ENCODE measurements at regions not wholly inside any gene's neighbourhood (a gene's known extent, or its start where the extent isn't known, plus 50 kb on each side); places are given as distances from the start of the nearest gene placed in this dataset.

- Histone ChIP-seq H3K9me3 (ENCODE audit: insufficient read depth, low read depth, low read length) (no peaks in the 10 kb centered on the region), H3K4me3 (ENCODE audit: low read length) (no peak overlapping the region), H3K36me3 (ENCODE audit: insufficient read depth, low read depth, low read length) (no peaks in the 10 kb centered on the region), H3K4me1 (ENCODE audit: insufficient read depth, low read length) (peaks cover 16% of the 10 kb centered on the region), H3K27ac (ENCODE audit: low read length) (no peak overlapping the region), H3K9ac (ENCODE audit: low read depth, low read length) (no peak overlapping the region), H3K27me3 (ENCODE audit: insufficient read depth, low read length) (no peaks in the 10 kb centered on the region)
Measured at GRCh38 chr7:34491899-34492298, 166.1 kb upstream of the NPSR1 start.

GRCh38 chr7:34493752-34494151 is 164.3 kb upstream of the NPSR1 start:
- H3K36me3 ChIP-seq (ENCODE audit: insufficient read depth, low read depth, low read length) = no peaks in the 10 kb centered on the region
- H3K27ac ChIP-seq (ENCODE audit: low read length) = no peak overlapping the region
- H3K27me3 ChIP-seq (ENCODE audit: insufficient read depth, low read length) = no peaks in the 10 kb centered on the region
- peaks cover 9% of the 10 kb centered on the region for H3K4me1 ChIP-seq (ENCODE audit: insufficient read depth, low read length)
- no peak overlapping the region for H3K9ac ChIP-seq (ENCODE audit: low read depth, low read length)
- no peak overlapping the region for H3K4me3 ChIP-seq (ENCODE audit: low read length)
- no peaks in the 10 kb centered on the region for H3K9me3 ChIP-seq (ENCODE audit: insufficient read depth, low read depth, low read length)

- no peaks in the 10 kb centered on the region for H3K36me3 ChIP-seq (ENCODE audit: insufficient read depth, low read depth, low read length)
- no peaks in the 10 kb centered on the region for H3K9me3 ChIP-seq (ENCODE audit: insufficient read depth, low read depth, low read length)
- H3K9ac ChIP-seq (ENCODE audit: low read depth, low read length) = no peak overlapping the region
- H3K4me1 ChIP-seq (ENCODE audit: insufficient read depth, low read length) = peaks cover 6% of the 10 kb centered on the region; the same call in 1 of the 2 replicates
- H3K27me3 ChIP-seq (ENCODE audit: insufficient read depth, low read length) = no peaks in the 10 kb centered on the region
- H3K4me3 ChIP-seq (ENCODE audit: low read length) = no peak overlapping the region
- no peak overlapping the region for H3K27ac ChIP-seq (ENCODE audit: low read length)
Measured at GRCh38 chr7:34497153-34497777, 160.8 kb upstream of the NPSR1 start.

- Histone ChIP-seq H3K27me3 (ENCODE audit: insufficient read depth, low read length) (no peaks in the 10 kb centered on the region), H3K27ac (ENCODE audit: low read length) (no peak overlapping the region), H3K36me3 (ENCODE audit: insufficient read depth, low read depth, low read length) (no peaks in the 10 kb centered on the region), H3K4me3 (ENCODE audit: low read length) (no peak overlapping the region), H3K9ac (ENCODE audit: low read depth, low read length) (no peak overlapping the region), H3K4me1 (ENCODE audit: insufficient read depth, low read length) (peaks cover 6% of the 10 kb centered on the region; the same call in 1 of the 2 replicates), H3K9me3 (ENCODE audit: insufficient read depth, low read depth, low read length) (no peaks in the 10 kb centered on the region; the same call in 1 of the 2 replicates)
Measured at GRCh38 chr7:34501156-34501555, 156.9 kb upstream of the NPSR1 start.

GRCh38 chr7:34507191-34507590 is 150.8 kb upstream of the NPSR1 start:
- Histone ChIP-seq H3K4me1 (ENCODE audit: insufficient read depth, low read length) (no peaks in the 10 kb centered on the region), H3K9me3 (ENCODE audit: insufficient read depth, low read depth, low read length) (no peaks in the 10 kb centered on the region; the same call in 1 of the 2 replicates), H3K4me3 (ENCODE audit: low read length) (no peak overlapping the region), H3K27ac (ENCODE audit: low read length) (no peak overlapping the region), H3K27me3 (ENCODE audit: insufficient read depth, low read length) (no peaks in the 10 kb centered on the region), H3K36me3 (ENCODE audit: insufficient read depth, low read depth, low read length) (no peaks in the 10 kb centered on the region), H3K9ac (ENCODE audit: low read depth, low read length) (no peak overlapping the region)

- no peaks in the 10 kb centered on the region for H3K27me3 ChIP-seq (ENCODE audit: insufficient read depth, low read length)
- no peak overlapping the region for H3K9ac ChIP-seq (ENCODE audit: low read depth, low read length)
- H3K4me3 ChIP-seq (ENCODE audit: low read length) = no peak overlapping the region
- no peaks in the 10 kb centered on the region for H3K36me3 ChIP-seq (ENCODE audit: insufficient read depth, low read depth, low read length)
- H3K9me3 ChIP-seq (ENCODE audit: insufficient read depth, low read depth, low read length) = peaks cover 5% of the 10 kb centered on the region; the same call in 1 of the 2 replicates
- H3K4me1 ChIP-seq (ENCODE audit: insufficient read depth, low read length) = no peaks in the 10 kb centered on the region
- no peak overlapping the region for H3K27ac ChIP-seq (ENCODE audit: low read length)
Measured at GRCh38 chr7:34523226-34523918, 134.6 kb upstream of the NPSR1 start.

GRCh38 chr7:34530259-34530658 is 127.8 kb upstream of the NPSR1 start:
- H3K9ac ChIP-seq (ENCODE audit: low read depth, low read length) = no peak overlapping the region
- no peaks in the 10 kb centered on the region for H3K4me1 ChIP-seq (ENCODE audit: insufficient read depth, low read length)
- no peaks in the 10 kb centered on the region for H3K27me3 ChIP-seq (ENCODE audit: insufficient read depth, low read length)
- H3K9me3 ChIP-seq (ENCODE audit: insufficient read depth, low read depth, low read length) = peaks cover 5% of the 10 kb centered on the region; the same call in 1 of the 2 replicates
- no peaks in the 10 kb centered on the region for H3K36me3 ChIP-seq (ENCODE audit: insufficient read depth, low read depth, low read length)
- H3K27ac ChIP-seq (ENCODE audit: low read length) = no peak overlapping the region
- H3K4me3 ChIP-seq (ENCODE audit: low read length) = no peak overlapping the region

- H3K4me1 ChIP-seq (ENCODE audit: insufficient read depth, low read length) = no peaks in the 10 kb centered on the region
- H3K27ac ChIP-seq (ENCODE audit: low read length) = no peak overlapping the region
- no peak overlapping the region for H3K9ac ChIP-seq (ENCODE audit: low read depth, low read length)
- no peak overlapping the region for H3K4me3 ChIP-seq (ENCODE audit: low read length)
- H3K27me3 ChIP-seq (ENCODE audit: insufficient read depth, low read length) = no peaks in the 10 kb centered on the region
- H3K9me3 ChIP-seq (ENCODE audit: insufficient read depth, low read depth, low read length) = peaks cover 16% of the 10 kb centered on the region
- H3K36me3 ChIP-seq (ENCODE audit: insufficient read depth, low read depth, low read length) = no peaks in the 10 kb centered on the region
Measured at GRCh38 chr7:34539003-34539402, 119.0 kb upstream of the NPSR1 start.

- no peak overlapping the region for H3K9ac ChIP-seq (ENCODE audit: low read depth, low read length)
- H3K36me3 ChIP-seq (ENCODE audit: insufficient read depth, low read depth, low read length) = no peaks in the 10 kb centered on the region
- no peaks in the 10 kb centered on the region for H3K27me3 ChIP-seq (ENCODE audit: insufficient read depth, low read length)
- no peaks in the 10 kb centered on the region for H3K4me1 ChIP-seq (ENCODE audit: insufficient read depth, low read length)
- peaks cover 6% of the 10 kb centered on the region; the same call in 1 of the 2 replicates for H3K9me3 ChIP-seq (ENCODE audit: insufficient read depth, low read depth, low read length)
- H3K4me3 ChIP-seq (ENCODE audit: low read length) = no peak overlapping the region
- H3K27ac ChIP-seq (ENCODE audit: low read length) = no peak overlapping the region
Measured at GRCh38 chr7:34544621-34545020, 113.4 kb upstream of the NPSR1 start.

- Histone ChIP-seq H3K27ac (ENCODE audit: low read length) (no peak overlapping the region), H3K9ac (ENCODE audit: low read depth, low read length) (no peak overlapping the region), H3K36me3 (ENCODE audit: insufficient read depth, low read depth, low read length) (no peaks in the 10 kb centered on the region), H3K27me3 (ENCODE audit: insufficient read depth, low read length) (no peaks in the 10 kb centered on the region), H3K4me1 (ENCODE audit: insufficient read depth, low read length) (no peaks in the 10 kb centered on the region), H3K4me3 (ENCODE audit: low read length) (no peak overlapping the region), H3K9me3 (ENCODE audit: insufficient read depth, low read depth, low read length) (no peaks in the 10 kb centered on the region; the same call in 1 of the 2 replicates)
Measured at GRCh38 chr7:34550996-34551395, 107.0 kb upstream of the NPSR1 start.

- no peaks in the 10 kb centered on the region for H3K27me3 ChIP-seq (ENCODE audit: insufficient read depth, low read length)
- no peak overlapping the region for H3K9ac ChIP-seq (ENCODE audit: low read depth, low read length)
- no peak overlapping the region for H3K4me3 ChIP-seq (ENCODE audit: low read length)
- H3K27ac ChIP-seq (ENCODE audit: low read length) = no peak overlapping the region
- H3K36me3 ChIP-seq (ENCODE audit: insufficient read depth, low read depth, low read length) = no peaks in the 10 kb centered on the region
- no peaks in the 10 kb centered on the region for H3K4me1 ChIP-seq (ENCODE audit: insufficient read depth, low read length)
- no peaks in the 10 kb centered on the region; the same call in 1 of the 2 replicates for H3K9me3 ChIP-seq (ENCODE audit: insufficient read depth, low read depth, low read length)
Measured at GRCh38 chr7:34552502-34552901, 105.5 kb upstream of the NPSR1 start.

- no peaks in the 10 kb centered on the region for H3K36me3 ChIP-seq (ENCODE audit: insufficient read depth, low read depth, low read length)
- H3K27me3 ChIP-seq (ENCODE audit: insufficient read depth, low read length) = no peaks in the 10 kb centered on the region
- H3K27ac ChIP-seq (ENCODE audit: low read length) = no peak overlapping the region
- no peak overlapping the region for H3K4me3 ChIP-seq (ENCODE audit: low read length)
- no peak overlapping the region for H3K9ac ChIP-seq (ENCODE audit: low read depth, low read length)
- no peaks in the 10 kb centered on the region for H3K4me1 ChIP-seq (ENCODE audit: insufficient read depth, low read length)
- H3K9me3 ChIP-seq (ENCODE audit: insufficient read depth, low read depth, low read length) = no peaks in the 10 kb centered on the region; the same call in 1 of the 2 replicates
Measured at GRCh38 chr7:34558022-34558421, 100.0 kb upstream of the NPSR1 start.

Data from iPS-20b (cell line).